Transverse colon (tissue), 4 donors: ENCODE measurements at regions not wholly inside any gene's neighbourhood (a gene's known extent, or its start where the extent isn't known, plus 50 kb on each side); places are given as distances from the start of the nearest gene placed in this dataset.
A peak's percentile ranks its signal among the peaks of the same experiment; 100 is the strongest.

Experiments used
- DNase-seq: peaks from one replicate; pipeline ENCODE4 v3.0.0-alpha.2; 2019
- H3K27ac ChIP-seq, 4 donors: fragments of 200-600 bp; sonication (generic); 2 replicates each; pipeline ENCODE4 v1.5.1; 2016 to 2018; ENCODE audit warnings: inconsistent platforms in 4 of 4
- H3K27me3 ChIP-seq: fragments of 200-600 bp; sonication (generic); 2 replicates; pipeline ENCODE4 v1.5.1; 2017; ENCODE audit warnings: inconsistent platforms
- H3K36me3 ChIP-seq, 4 donors: fragments of 200-600 bp; sonication (generic); 2 replicates each; pipeline ENCODE4 v1.5.1; 2017 to 2019; ENCODE audit warnings: inconsistent platforms in 4 of 4
- H3K4me1 ChIP-seq, 4 donors: fragments of 200-600 bp; sonication (generic); 2 replicates each; pipeline ENCODE4 v1.5.1; 2017 to 2020; ENCODE audit warnings: inconsistent platforms in 4 of 4
- H3K4me3 ChIP-seq, 4 donors: fragments of 200-600 bp; sonication (generic); 1 replicate in 1 of 4; 2 replicates in 3 of 4; pipeline versions ENCODE4 v1.5.1 to v1.6.1; 2017 to 2019; ENCODE audit warnings: inconsistent platforms in 4 of 4
- H3K9me3 ChIP-seq, 2 donors: fragments of 200-600 bp; sonication (generic); 2 replicates each; pipeline ENCODE4 v1.5.1; 2017 to 2019; ENCODE audit warnings: inconsistent platforms in 2 of 2
- EP300 ChIP-seq: sonication (generic); formaldehyde crosslinking; IDR thresholded peaks from one replicate; pipeline ENCODE4 v1.6.1; 2017; ENCODE audit warnings: antibody characterized with exemption, low read depth
- POLR2A ChIP-seq: fragments of 450-650 bp; IDR thresholded peaks from one replicate; pipeline ENCODE4 v1.6.1; 2016; ENCODE audit warnings: antibody characterized with exemption, mild to moderate bottlenecking, moderate library complexity
- POLR2AphosphoS5 ChIP-seq, 3 donors: sonication (generic); formaldehyde crosslinking; IDR thresholded peaks; one replicate each; pipeline ENCODE4 v1.6.1; 2016; ENCODE audit warnings: antibody characterized with exemption in 3 of 3
- WGBS, 2 donors: methylation state at CpG; one replicate each; pipeline ENCODE4 v1.1.5; 2018; ENCODE audit warnings: low coverage in 1 of 2; 5-methylcytosine and 5-hydroxymethylcytosine counted together
- in situ Hi-C, 4 donors: fragments of 200-750 bp; cut with MboI; loops; one replicate each; pipeline versions ENCODE4 v1.15.0 to v1.15.1; 2017; ENCODE audit warnings: low sequenced_read_pairs in 3 of 4, low pct_ligation_motif_present in 1 of 4, low pct_unique_long_range_greater_than_20kb in 1 of 4
- intact Hi-C: fragments of 100-400 bp; cut with DNase I; formaldehyde crosslinking; loops from one replicate; pipeline ENCODE4 v1.15.1; 2023; ENCODE audit warnings: low total_unique reads
- TF ChIP-seq, protein P1 (sequence below), 5 experiments: fragments of 200-600 bp in 3 of 5; fragments of 450-650 bp in 2 of 5; sonication (generic) in 3 of 5; IDR thresholded peaks; 1 replicate in 2 of 5; 2 replicates in 3 of 5; pipeline ENCODE4 v1.5.1; 2016 to 2017; ENCODE audit warnings: antibody characterized with exemption in 5 of 5, inconsistent platforms in 3 of 5, mild to moderate bottlenecking in 2 of 5, moderate library complexity in 1 of 5

DNA sequence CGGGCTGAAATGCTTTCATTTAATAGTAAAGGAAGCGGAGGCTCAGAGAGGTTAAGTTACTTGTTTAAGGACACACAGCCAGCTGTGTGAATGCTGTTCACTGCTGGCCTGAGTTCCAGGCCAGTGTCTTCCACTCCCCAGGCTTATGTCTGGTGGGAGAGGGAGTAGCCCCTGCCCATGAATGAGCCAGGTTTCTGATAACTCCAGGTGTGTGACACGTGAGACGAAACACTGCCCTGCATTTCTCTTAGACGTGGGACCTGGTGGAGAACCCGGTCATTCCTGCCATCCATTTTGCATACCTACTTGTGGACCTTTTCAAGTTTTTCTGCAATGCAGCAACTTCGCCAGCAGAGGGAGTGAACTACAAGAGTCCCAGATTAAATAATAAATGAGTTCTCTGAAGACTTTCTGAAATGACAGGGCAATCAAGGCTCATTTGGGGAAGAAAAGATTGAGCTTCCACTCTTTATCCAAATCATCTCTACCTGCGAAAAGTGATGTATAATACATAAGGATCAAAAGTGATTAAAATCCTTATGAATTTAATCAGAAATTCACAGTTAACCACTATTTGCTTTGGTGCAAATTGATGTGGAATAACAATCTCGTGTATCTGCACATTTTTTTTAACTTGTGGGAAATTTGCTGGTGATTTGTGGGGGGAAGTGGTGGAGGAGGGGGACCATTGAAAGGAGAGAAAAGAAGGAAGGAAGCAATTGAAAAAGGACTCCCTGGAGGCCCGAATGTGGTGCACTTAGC lies 79.4 kb upstream of the ASB18 start:
- no peaks in the 10 kb centered on the region for H3K9me3 ChIP-seq
- H3K27me3 ChIP-seq = no peaks in the 10 kb centered on the region
- DNase-seq = peak; percentile 47
- H3K4me3 ChIP-seq = no peak overlapping the region
- TF ChIP-seq POLR2A (no peak), EP300 (no peak), POLR2AphosphoS5 (IDR thresholded peaks at IDR 0.05) (no peak)
- TF ChIP-seq, protein P1, sequence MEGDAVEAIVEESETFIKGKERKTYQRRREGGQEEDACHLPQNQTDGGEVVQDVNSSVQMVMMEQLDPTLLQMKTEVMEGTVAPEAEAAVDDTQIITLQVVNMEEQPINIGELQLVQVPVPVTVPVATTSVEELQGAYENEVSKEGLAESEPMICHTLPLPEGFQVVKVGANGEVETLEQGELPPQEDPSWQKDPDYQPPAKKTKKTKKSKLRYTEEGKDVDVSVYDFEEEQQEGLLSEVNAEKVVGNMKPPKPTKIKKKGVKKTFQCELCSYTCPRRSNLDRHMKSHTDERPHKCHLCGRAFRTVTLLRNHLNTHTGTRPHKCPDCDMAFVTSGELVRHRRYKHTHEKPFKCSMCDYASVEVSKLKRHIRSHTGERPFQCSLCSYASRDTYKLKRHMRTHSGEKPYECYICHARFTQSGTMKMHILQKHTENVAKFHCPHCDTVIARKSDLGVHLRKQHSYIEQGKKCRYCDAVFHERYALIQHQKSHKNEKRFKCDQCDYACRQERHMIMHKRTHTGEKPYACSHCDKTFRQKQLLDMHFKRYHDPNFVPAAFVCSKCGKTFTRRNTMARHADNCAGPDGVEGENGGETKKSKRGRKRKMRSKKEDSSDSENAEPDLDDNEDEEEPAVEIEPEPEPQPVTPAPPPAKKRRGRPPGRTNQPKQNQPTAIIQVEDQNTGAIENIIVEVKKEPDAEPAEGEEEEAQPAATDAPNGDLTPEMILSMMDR (IDR thresholded peaks at IDR 0.05) = peak; percentile 66 to 84 (median 77)
- WGBS, 2 donors = 40 to 46% methylated on average over 3 to 10 of the region's 10 CpGs
- in situ Hi-C loops = no loop called here
- H3K4me1 ChIP-seq = no peaks in the 10 kb centered on the region
- intact Hi-C loops = no loop called here
- H3K36me3 ChIP-seq = no peaks in the 10 kb centered on the region
- no peak overlapping the region for H3K27ac ChIP-seq

DNA sequence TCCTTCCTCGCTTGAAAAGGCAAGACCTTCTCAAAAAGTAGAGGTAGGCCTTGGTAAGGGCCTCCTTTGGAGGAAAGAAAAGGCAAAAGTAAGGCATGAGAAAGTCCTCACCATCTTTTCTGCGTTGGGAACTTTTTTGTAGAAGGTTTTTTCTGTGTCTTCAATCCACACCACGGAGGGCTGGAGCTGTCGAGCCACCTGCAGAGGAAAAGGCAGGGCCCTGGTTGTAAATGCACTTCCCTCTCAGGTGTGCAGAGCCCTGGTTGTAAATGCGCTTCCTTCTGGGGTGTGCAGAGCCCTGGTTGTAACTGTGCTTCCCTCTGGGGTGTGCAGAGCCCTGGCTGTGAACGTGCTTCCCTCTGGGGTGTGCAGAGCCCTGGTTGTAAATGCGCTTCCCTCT lies 80.2 kb upstream of the ASB18 start:
- TF ChIP-seq, protein P1 (IDR thresholded peaks at IDR 0.05) = no peak
- TF ChIP-seq EP300 = no peak
- TF ChIP-seq POLR2AphosphoS5 (IDR thresholded peaks at IDR 0.05) = no peak
- TF ChIP-seq POLR2A = no peak
- Histone ChIP-seq H3K4me3 (no peak overlapping the region), H3K36me3 (no peaks in the 10 kb centered on the region), H3K4me1 (no peaks in the 10 kb centered on the region), H3K9me3 (no peaks in the 10 kb centered on the region), H3K27ac (no peak overlapping the region), H3K27me3 (no peaks in the 10 kb centered on the region)
- in situ Hi-C loops = no loop called here
- intact Hi-C loops = no loop called here
- WGBS, 2 donors = 53 to 68% methylated on average over 5 to 7 of the region's 7 CpGs
- DNase-seq = no peak

DNA sequence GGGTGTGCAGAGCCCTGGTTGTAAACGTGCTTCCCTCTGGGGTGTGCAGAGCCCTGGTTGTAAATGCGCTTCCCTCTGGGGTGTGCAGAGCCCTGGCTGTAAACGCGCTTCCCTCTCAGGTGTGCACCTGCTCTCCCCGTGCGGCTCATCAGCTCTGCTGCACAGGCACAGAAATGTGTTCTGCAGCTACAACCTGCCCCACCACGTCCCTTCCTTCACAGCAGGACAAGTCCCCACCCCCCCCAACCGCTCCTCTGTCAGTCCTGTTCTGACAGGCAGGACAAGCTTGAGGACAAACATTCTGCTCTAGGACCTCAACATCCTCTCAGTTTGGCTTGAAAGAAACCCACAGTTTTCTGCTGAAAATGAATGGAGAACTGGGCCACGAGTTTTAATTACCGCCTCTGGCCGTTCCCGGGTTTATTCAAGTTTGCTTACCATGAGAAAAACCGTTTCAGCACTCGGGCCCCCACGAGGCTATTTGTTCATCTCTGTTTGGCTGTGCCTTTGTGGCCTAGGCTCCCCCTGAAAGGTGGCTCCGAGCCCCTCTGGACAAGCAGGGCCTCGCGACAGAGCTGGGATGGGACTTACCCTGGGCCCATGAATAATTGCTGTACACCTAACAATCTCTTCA lies 81.0 kb upstream of the ASB18 start:
- no peak for TF ChIP-seq POLR2AphosphoS5 (IDR thresholded peaks at IDR 0.05)
- Histone ChIP-seq H3K27ac (no peak overlapping the region), H3K4me1 (no peaks in the 10 kb centered on the region), H3K27me3 (no peaks in the 10 kb centered on the region), H3K9me3 (no peaks in the 10 kb centered on the region), H3K4me3 (no peak overlapping the region), H3K36me3 (no peaks in the 10 kb centered on the region)
- 81 to 91% methylated on average over 10 to 18 of the region's 18 CpGs for WGBS, 2 donors
- DNase-seq = no peak
- intact Hi-C loops (no loop called here), in situ Hi-C loops (loop anchor here in 1 of 4 donors (5.0 kb wide), 1 partner anchor 727 kb away; no protein-coding TSS in a partner anchor)

DNA sequence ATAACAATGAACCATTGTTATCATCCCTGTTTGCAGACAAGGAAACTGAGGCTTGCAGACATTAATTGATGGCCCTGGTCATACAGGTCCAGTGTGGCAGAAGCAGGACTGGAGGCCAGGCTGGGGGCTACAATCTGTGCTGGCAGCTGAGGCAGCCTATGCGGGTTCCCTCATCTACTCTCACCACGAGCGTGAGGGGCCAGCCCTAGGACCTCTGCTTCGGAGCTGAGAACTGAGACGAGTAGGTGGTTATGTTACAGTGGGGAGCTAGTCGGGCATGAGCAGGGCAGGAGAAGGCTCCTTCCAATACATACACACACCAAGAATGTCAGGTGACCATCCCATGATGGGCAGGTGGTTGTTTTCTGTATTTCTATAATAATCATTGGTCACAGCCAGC lies 82.2 kb upstream of the ASB18 start:
- intact Hi-C loops (no loop called here), in situ Hi-C loops (loop anchor here in 1 of 4 donors (5.0 kb wide), 1 partner anchor 726 kb away; no protein-coding TSS in a partner anchor)
- Histone ChIP-seq H3K27ac (no peak overlapping the region), H3K36me3 (no peaks in the 10 kb centered on the region), H3K9me3 (no peaks in the 10 kb centered on the region), H3K27me3 (no peaks in the 10 kb centered on the region), H3K4me1 (no peaks in the 10 kb centered on the region), H3K4me3 (no peak overlapping the region)
- no peak for TF ChIP-seq POLR2A
- 86% methylated on average over 6 of the region's 6 CpGs; no CpG with 5 or more reads in 1 of the 2 donors for WGBS, 2 donors
- no peak for DNase-seq

DNA sequence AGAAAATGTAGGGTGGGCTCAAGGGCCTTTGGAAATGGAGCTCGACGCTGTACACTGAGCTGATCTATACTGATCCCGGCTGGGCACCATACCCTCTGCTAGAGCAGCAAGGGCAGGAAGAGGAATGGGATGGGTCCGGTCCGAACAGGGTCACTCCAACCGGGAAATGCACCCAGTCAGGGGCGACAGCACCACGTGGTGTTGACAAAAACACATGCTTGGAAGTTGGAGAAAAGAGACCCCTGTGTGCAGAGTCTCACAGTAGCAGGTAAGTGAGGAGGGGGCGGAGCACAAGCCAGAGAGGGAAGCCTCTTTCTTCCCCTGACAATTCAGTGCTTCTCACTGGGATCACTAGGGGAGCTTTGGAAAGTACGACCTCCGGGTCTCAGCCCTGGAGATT lies 84.1 kb upstream of the ASB18 start:
- intact Hi-C loops (no loop called here), in situ Hi-C loops (loop anchor here in 1 of 4 donors (5.0 kb wide), 1 partner anchor 724 kb away; no protein-coding TSS in a partner anchor)
- Histone ChIP-seq H3K4me1 (no peaks in the 10 kb centered on the region), H3K9me3 (no peaks in the 10 kb centered on the region), H3K36me3 (no peaks in the 10 kb centered on the region), H3K27me3 (no peaks in the 10 kb centered on the region), H3K4me3 (no peak overlapping the region), H3K27ac (no peak overlapping the region)
- 60 to 74% methylated on average over 8 to 11 of the region's 11 CpGs for WGBS, 2 donors
- no peak for DNase-seq
- TF ChIP-seq, protein P1 (IDR thresholded peaks at IDR 0.05) = no peak
- TF ChIP-seq POLR2A = no peak
- no peak for TF ChIP-seq EP300
- no peak for TF ChIP-seq POLR2AphosphoS5 (IDR thresholded peaks at IDR 0.05)
